Cardiac muscle cell (in vitro differentiated cells and primary cell): ENCODE measurements at regions not wholly inside any gene's neighbourhood (a gene's known extent, or its start where the extent isn't known, plus 50 kb on each side); places are given as distances from the start of the nearest gene placed in this dataset.

Experiments
- DNase-seq, 2 donors: peaks; one replicate each; pipeline versions ENCODE4 v3.0.0 to v3.0.0-alpha.2; 2010 to 2017; ENCODE audit warnings: low read depth in 1 of 2, low spot score in 1 of 2
- H3K27ac ChIP-seq: fragments of 200-600 bp; sonication (generic); 2 replicates; pipeline ENCODE4 v1.5.1; 2016
- H3K27me3 ChIP-seq: fragments of 200-600 bp; sonication (generic); 2 replicates; pipeline ENCODE4 v1.6.0; 2016; ENCODE audit warnings: control low read depth
- H3K36me3 ChIP-seq: fragments of 200-600 bp; sonication (generic); 2 replicates; pipeline ENCODE4 v1.5.1; 2016; ENCODE audit warnings: control low read depth
- H3K4me1 ChIP-seq: fragments of 200-600 bp; sonication (generic); 2 replicates; pipeline ENCODE4 v1.8.1; 2017; ENCODE audit warnings: low read depth, mild to moderate bottlenecking, mixed run types
- H3K4me3 ChIP-seq: fragments of 200-600 bp; sonication (generic); 2 replicates; pipeline ENCODE4 v1.5.1; 2016; ENCODE audit warnings: mild to moderate bottlenecking
- H3K9me3 ChIP-seq: fragments of 200-600 bp; sonication (generic); 2 replicates; pipeline ENCODE4 v1.5.1; 2017; ENCODE audit warnings: low read depth, mild to moderate bottlenecking, control low read depth
- TF ChIP-seq, protein P1 (sequence below): IDR thresholded peaks from 2 replicates; pipeline ENCODE4 v1.5.1; 2012; ENCODE audit warnings: low read depth, mild to moderate bottlenecking, low read length

DNA sequence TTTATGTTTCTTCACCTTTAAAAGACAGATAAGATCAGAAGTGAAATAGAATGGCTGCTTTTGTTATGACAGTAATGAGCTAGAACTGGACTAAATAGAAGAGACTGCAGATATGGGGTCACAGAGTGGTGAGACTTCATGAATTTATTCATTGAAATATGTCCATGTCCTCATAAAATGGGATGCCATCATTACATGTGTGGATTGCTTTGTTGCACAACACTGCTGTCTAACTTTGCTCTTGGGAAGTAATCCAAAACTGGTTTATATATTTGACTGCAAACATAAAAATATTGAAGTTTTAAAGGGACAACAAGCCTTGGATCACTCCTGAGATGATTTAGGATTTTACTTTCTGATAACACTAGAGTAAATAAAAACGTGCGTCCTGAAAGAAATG, 209.2 kb upstream of the FAT4 start:
- no peaks in the 10 kb centered on the region for H3K27me3 ChIP-seq
- peak in 1 of 2 donors; percentile 34 for DNase-seq
- TF ChIP-seq, protein P1, sequence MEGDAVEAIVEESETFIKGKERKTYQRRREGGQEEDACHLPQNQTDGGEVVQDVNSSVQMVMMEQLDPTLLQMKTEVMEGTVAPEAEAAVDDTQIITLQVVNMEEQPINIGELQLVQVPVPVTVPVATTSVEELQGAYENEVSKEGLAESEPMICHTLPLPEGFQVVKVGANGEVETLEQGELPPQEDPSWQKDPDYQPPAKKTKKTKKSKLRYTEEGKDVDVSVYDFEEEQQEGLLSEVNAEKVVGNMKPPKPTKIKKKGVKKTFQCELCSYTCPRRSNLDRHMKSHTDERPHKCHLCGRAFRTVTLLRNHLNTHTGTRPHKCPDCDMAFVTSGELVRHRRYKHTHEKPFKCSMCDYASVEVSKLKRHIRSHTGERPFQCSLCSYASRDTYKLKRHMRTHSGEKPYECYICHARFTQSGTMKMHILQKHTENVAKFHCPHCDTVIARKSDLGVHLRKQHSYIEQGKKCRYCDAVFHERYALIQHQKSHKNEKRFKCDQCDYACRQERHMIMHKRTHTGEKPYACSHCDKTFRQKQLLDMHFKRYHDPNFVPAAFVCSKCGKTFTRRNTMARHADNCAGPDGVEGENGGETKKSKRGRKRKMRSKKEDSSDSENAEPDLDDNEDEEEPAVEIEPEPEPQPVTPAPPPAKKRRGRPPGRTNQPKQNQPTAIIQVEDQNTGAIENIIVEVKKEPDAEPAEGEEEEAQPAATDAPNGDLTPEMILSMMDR, result no peak

DNA sequence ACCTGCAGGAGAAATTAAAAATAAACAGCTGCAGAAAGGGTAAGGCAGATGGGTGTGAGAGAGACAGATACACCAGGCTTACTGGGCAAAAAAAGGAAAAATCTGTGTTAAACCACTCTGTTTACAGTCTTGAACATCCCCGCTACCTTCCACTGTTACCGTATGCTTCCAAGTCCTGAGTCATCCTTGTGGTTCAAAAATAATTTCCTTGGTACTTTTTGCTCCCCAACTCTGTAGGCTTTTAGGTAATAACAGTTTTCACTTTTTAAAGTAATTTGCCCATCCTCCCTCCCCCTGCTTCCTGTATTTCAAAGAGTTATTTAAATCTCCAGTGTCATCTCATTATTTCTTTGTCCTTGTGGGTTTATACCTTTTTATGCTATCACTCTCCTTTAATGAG, 210.1 kb upstream of the FAT4 start:
- Histone ChIP-seq H3K9me3 (no peaks in the 10 kb centered on the region), H3K27me3 (no peaks in the 10 kb centered on the region), H3K4me1 (no peaks in the 10 kb centered on the region), H3K27ac (no peak overlapping the region), H3K36me3 (no peaks in the 10 kb centered on the region), H3K4me3 (no peak overlapping the region)
- TF ChIP-seq, protein P1, result no peak
- DNase-seq, result no peak

More for the DNA sequence above, 209.2 kb upstream of the FAT4 start:
- H3K9me3 ChIP-seq, result no peaks in the 10 kb centered on the region
- no peaks in the 10 kb centered on the region for H3K4me1 ChIP-seq
- no peak overlapping the region for H3K4me3 ChIP-seq
- H3K36me3 ChIP-seq, result no peaks in the 10 kb centered on the region
- no peak overlapping the region for H3K27ac ChIP-seq

DNA sequence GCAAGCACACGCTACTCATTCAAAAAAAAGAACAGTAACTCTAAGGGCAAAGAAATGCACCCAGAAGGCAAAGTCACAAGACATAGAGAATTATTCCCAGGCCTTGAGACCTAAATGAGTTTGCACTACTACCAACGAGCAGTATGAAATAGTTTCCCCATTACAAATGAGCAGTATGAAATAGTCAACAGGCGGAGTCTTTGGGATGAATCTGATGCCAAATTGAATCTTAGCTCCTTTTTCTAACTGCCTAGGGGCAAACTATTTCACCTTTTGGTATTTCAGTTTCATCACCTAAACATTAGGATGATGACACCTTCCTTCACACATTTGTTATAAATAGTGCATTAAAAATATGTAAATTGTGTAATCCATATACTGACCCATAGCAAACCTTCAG, 213.0 kb upstream of the FAT4 start:
- Histone ChIP-seq H3K36me3 (no peaks in the 10 kb centered on the region), H3K4me3 (no peak overlapping the region), H3K27ac (no peak overlapping the region), H3K9me3 (no peaks in the 10 kb centered on the region), H3K4me1 (no peaks in the 10 kb centered on the region), H3K27me3 (no peaks in the 10 kb centered on the region)
- TF ChIP-seq, protein P1, result no peak
- no peak for DNase-seq

DNA sequence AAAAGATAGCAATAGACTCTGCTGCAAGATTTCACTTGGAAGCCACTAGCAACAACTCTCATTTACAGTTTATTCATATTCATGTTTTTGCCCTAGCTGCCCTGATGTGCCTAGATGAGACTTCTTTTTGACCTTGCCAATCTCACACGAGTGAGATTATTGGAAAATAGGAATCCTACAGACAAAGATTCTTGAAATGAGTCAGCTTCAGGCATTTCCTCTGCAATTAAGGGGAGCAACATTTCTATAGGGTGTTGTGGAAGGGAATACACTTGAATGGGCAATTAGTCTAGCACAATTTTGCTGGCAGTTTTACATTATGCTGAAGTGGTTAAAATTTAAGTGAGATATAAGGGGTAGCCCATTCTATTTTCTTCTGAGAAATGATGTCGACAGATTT, 217.0 kb upstream of the FAT4 start:
- no peaks in the 10 kb centered on the region for H3K27me3 ChIP-seq
- TF ChIP-seq, protein P1, result no peak
- no peaks in the 10 kb centered on the region for H3K4me1 ChIP-seq
- no peak overlapping the region for H3K27ac ChIP-seq
- no peaks in the 10 kb centered on the region for H3K9me3 ChIP-seq
- no peak for DNase-seq
- no peaks in the 10 kb centered on the region for H3K36me3 ChIP-seq
- H3K4me3 ChIP-seq, result no peak overlapping the region

DNA sequence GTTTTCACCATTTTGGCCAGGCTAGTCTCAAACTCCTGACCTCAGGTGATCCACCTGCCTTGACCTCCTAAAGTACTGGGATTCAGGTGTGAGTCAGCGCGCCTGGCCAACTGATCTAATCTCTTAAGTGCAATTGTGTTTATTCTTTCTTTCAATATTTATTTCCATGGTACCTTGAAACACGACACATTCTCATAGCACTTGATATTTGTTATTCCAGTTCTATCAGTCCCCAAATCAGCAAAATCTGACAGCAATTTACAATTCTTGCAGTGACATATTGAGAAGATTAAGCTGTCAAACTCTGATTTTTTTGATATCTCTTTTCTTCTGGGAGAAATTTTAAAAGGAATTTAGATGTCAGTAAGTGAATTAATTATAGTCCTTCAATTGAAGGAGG, 218.1 kb upstream of the FAT4 start:
- Histone ChIP-seq H3K9me3 (no peaks in the 10 kb centered on the region), H3K4me3 (no peak overlapping the region), H3K27ac (no peak overlapping the region), H3K4me1 (no peaks in the 10 kb centered on the region), H3K36me3 (no peaks in the 10 kb centered on the region), H3K27me3 (no peaks in the 10 kb centered on the region)
- no peak for DNase-seq
- TF ChIP-seq, protein P1, result no peak

DNA sequence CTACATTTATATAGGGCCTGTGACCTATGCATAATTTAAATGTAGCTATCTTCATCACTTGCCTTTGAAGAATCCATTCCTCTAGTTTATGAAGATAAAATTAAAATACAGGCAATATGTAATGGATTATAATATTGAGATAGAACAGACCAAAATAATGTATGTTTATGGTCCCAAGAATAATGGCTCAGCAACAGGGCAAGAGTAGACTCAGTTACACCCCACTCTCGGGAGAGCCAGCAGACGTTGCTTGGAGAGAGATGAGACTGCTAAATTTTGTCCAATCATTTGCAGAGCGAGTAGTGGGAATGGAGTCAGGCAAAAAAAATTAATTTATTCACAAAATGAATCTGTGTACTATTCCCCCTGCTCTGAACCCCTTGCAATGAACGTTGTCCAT, 223.2 kb upstream of the FAT4 start:
- DNase-seq, result no peak
- no peaks in the 10 kb centered on the region for H3K9me3 ChIP-seq
- no peak overlapping the region for H3K27ac ChIP-seq

More for the DNA sequence above, 223.2 kb upstream of the FAT4 start:
- Histone ChIP-seq H3K27me3 (no peaks in the 10 kb centered on the region), H3K36me3 (no peaks in the 10 kb centered on the region), H3K4me1 (no peaks in the 10 kb centered on the region), H3K4me3 (no peak overlapping the region)
- TF ChIP-seq, protein P1, result no peak
